ENCODE measurements at regions not wholly inside any gene's neighbourhood (a gene's known extent, or its start where the extent isn't known, plus 50 kb on each side); places are given as distances from the start of the nearest gene placed in this dataset.

DNA sequence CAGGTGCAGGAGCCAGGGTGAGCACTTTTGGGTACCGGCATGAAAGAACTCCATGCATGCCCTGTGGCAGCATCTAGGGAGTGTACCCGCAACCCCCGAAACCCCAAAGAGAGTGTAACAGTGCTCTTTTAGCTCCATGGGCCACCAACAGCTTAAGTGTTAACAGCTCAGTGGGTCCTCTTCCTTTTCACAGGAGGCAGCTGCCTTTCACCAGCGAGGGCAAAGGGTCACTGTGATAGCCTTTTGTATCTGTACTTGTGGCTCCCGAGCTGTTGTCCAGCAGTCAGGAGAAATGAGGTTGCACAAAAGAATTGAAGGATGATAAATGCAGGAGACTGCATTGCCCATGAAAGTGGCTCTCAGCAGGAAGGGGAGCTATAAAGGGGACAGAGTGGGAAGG lies 1166.3 kb upstream of the ACVR2A start:
- Histone ChIP-seq H3K9me2 (ENCODE audit: insufficient read depth) (no peaks in the 10 kb centered on the region), H2AFZ (ENCODE audit: low read depth, low read length, poor library complexity, severe bottlenecking) (no peak overlapping the region), H3K9ac (ENCODE audit: low read length) (no peak overlapping the region), H3K4me2 (ENCODE audit: low read length) (no peak overlapping the region), H3K27me3 (ENCODE audit: insufficient read depth, low read length) (no peaks in the 10 kb centered on the region), H3K27ac (ENCODE audit: low read depth, low read length) (no peak overlapping the region), H3K79me2 (ENCODE audit: insufficient read depth, low read length) (no peaks in the 10 kb centered on the region), H3K4me3 (replicated peaks in 1 of 2; ENCODE audit: low read depth in 1 of 2, low read length in 2 of 2) (no peak overlapping the region), H3K36me3 (ENCODE audit: control insufficient read depth in 1 of 2, insufficient read depth in 2 of 2, low read length in 2 of 2) (no peaks in the 10 kb centered on the region), H4K20me1 (ENCODE audit: insufficient read depth) (no peaks in the 10 kb centered on the region), H3K4me1 (ENCODE audit: control insufficient read depth in 1 of 2, insufficient read depth in 2 of 2, low read length in 2 of 2) (no peaks in the 10 kb centered on the region), H3K9me3 (ENCODE audit: control insufficient read depth in 1 of 2, insufficient read depth in 1 of 2, low read depth in 1 of 2, low read length in 2 of 2) (no peaks in the 10 kb centered on the region)
- ATAC-seq (no peak), DNase-seq (ENCODE audit: low read depth, low spot score) (no peak)
- BruUV-seq (replicated peaks), result no TSS peak
- POLR2A ChIA-PET, result no interaction called here
- CTCF ChIA-PET, result no interaction called here
- no peak for TF ChIP-seq EZH2 (IDR thresholded peaks at IDR 0.05)
- TF ChIP-seq, protein P1, sequence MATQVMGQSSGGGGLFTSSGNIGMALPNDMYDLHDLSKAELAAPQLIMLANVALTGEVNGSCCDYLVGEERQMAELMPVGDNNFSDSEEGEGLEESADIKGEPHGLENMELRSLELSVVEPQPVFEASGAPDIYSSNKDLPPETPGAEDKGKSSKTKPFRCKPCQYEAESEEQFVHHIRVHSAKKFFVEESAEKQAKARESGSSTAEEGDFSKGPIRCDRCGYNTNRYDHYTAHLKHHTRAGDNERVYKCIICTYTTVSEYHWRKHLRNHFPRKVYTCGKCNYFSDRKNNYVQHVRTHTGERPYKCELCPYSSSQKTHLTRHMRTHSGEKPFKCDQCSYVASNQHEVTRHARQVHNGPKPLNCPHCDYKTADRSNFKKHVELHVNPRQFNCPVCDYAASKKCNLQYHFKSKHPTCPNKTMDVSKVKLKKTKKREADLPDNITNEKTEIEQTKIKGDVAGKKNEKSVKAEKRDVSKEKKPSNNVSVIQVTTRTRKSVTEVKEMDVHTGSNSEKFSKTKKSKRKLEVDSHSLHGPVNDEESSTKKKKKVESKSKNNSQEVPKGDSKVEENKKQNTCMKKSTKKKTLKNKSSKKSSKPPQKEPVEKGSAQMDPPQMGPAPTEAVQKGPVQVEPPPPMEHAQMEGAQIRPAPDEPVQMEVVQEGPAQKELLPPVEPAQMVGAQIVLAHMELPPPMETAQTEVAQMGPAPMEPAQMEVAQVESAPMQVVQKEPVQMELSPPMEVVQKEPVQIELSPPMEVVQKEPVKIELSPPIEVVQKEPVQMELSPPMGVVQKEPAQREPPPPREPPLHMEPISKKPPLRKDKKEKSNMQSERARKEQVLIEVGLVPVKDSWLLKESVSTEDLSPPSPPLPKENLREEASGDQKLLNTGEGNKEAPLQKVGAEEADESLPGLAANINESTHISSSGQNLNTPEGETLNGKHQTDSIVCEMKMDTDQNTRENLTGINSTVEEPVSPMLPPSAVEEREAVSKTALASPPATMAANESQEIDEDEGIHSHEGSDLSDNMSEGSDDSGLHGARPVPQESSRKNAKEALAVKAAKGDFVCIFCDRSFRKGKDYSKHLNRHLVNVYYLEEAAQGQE (IDR thresholded peaks at IDR 0.05; ENCODE audit: low read depth), result no peak
- TF ChIP-seq, protein P2, sequence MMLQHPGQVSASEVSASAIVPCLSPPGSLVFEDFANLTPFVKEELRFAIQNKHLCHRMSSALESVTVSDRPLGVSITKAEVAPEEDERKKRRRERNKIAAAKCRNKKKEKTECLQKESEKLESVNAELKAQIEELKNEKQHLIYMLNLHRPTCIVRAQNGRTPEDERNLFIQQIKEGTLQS (IDR thresholded peaks at IDR 0.05), result no peak
- TF ChIP-seq, protein P3, sequence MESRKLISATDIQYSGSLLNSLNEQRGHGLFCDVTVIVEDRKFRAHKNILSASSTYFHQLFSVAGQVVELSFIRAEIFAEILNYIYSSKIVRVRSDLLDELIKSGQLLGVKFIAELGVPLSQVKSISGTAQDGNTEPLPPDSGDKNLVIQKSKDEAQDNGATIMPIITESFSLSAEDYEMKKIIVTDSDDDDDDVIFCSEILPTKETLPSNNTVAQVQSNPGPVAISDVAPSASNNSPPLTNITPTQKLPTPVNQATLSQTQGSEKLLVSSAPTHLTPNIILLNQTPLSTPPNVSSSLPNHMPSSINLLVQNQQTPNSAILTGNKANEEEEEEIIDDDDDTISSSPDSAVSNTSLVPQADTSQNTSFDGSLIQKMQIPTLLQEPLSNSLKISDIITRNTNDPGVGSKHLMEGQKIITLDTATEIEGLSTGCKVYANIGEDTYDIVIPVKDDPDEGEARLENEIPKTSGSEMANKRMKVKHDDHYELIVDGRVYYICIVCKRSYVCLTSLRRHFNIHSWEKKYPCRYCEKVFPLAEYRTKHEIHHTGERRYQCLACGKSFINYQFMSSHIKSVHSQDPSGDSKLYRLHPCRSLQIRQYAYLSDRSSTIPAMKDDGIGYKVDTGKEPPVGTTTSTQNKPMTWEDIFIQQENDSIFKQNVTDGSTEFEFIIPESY (IDR thresholded peaks at IDR 0.05; ENCODE audit: extremely low read depth, insufficient replicate concordance, low read length), result no peak
- no peak for TF ChIP-seq CEBPB (IDR thresholded peaks at IDR 0.05; ENCODE audit: low read depth)
- intact Hi-C loops (cut with micrococcal nuclease), result no loop called here
- RAD21 ChIA-PET (ENCODE audit: low non-redundant PET in 1 of 2, low total read pairs in 2 of 2, uncharacterized antibody in 2 of 2, unreplicated experiment in 2 of 2), result no interaction called here
